CD4-positive, alpha-beta T cell (primary cell): ENCODE measurements at regions not wholly inside any gene's neighbourhood (a gene's known extent, or its start where the extent isn't known, plus 50 kb on each side); places are given as distances from the start of the nearest gene placed in this dataset.

Source experiments
- ATAC-seq: fragments of 200-7000 bp; cut with Tn5 transposase; one replicate; pipeline ENCODE4 v1.10.0; 2022; ENCODE audit warnings: mild to moderate bottlenecking; ENCODE audit not compliant: poor library complexity
- CTCF ChIA-PET: fragments of 350-600 bp; sonication (Branson Sonifier 250); formaldehyde crosslinking; loops from one replicate; lab custom pipeline; 2021; ENCODE audit warnings: antibody characterized with exemption, inconsistent platforms; lab: Charles Lee
- POLR2A ChIA-PET: fragments of 350-600 bp; sonication (Branson Sonifier 250); formaldehyde crosslinking; loops from one replicate; lab custom pipeline; 2021; ENCODE audit warnings: antibody characterized with exemption, inconsistent platforms; lab: Charles Lee
- DNase-seq, 14 experiments: peaks; one replicate each; pipeline ENCODE4 v3.0.0-alpha.2; 2013 to 2020; ENCODE audit warnings: mixed read lengths in 2 of 14
- H3K27ac ChIP-seq, 2 donors: one replicate each; pipeline versions ENCODE4 v1.5.1 to v1.7.0; 2013; ENCODE audit warnings: low read length in 2 of 2, low read depth in 1 of 2, mild to moderate bottlenecking in 1 of 2
- H3K27me3 ChIP-seq, 2 experiments: 1 replicate in 1 of 2; 2 replicates in 1 of 2; pipeline versions ENCODE4 v1.6.1 to v1.7.0; 2013; ENCODE audit warnings: low read length in 2 of 2, control low read depth in 1 of 2, mild to moderate bottlenecking in 1 of 2, moderate library complexity in 1 of 2; ENCODE audit not compliant: insufficient read depth in 2 of 2, control insufficient read depth in 1 of 2
- H3K36me3 ChIP-seq: one replicate; pipeline ENCODE4 v1.6.1; 2013; ENCODE audit warnings: low read length, control low read depth; ENCODE audit not compliant: insufficient read depth
- H3K4me1 ChIP-seq: one replicate; pipeline ENCODE4 v1.6.1; 2013; ENCODE audit warnings: low read length, control low read depth; ENCODE audit not compliant: insufficient read depth
- H3K4me3 ChIP-seq: one replicate; pipeline ENCODE4 v1.5.1; 2013; ENCODE audit warnings: mild to moderate bottlenecking, low read length, moderate library complexity
- H3K9me3 ChIP-seq, 2 experiments: 1 replicate in 1 of 2; 2 replicates in 1 of 2; pipeline versions ENCODE4 v1.6.1 to v1.7.0; 2013; ENCODE audit warnings: low read length in 2 of 2, mild to moderate bottlenecking in 2 of 2, control low read depth in 1 of 2, moderate library complexity in 1 of 2; ENCODE audit not compliant: control insufficient read depth in 1 of 2, insufficient read depth in 1 of 2
- H3K27ac Mint-ChIP-seq: one replicate; pipeline ENCODE4 v1.8.0; 2020; ENCODE audit warnings: mixed read lengths
- H3K27me3 Mint-ChIP-seq: one replicate; pipeline ENCODE4 v1.8.0; 2021; ENCODE audit warnings: mixed read lengths
- H3K36me3 Mint-ChIP-seq: one replicate; pipeline ENCODE4 v1.8.0; 2021; ENCODE audit warnings: low read depth, mixed read lengths
- H3K4me1 Mint-ChIP-seq: one replicate; pipeline ENCODE4 v1.8.0; 2021; ENCODE audit warnings: low read depth, mixed read lengths
- H3K4me3 Mint-ChIP-seq: one replicate; pipeline ENCODE4 v1.8.0; 2020; ENCODE audit warnings: mild to moderate bottlenecking, mixed read lengths
- H3K9me3 Mint-ChIP-seq: one replicate; pipeline ENCODE4 v1.8.0; 2020; ENCODE audit warnings: mixed read lengths
- intact Hi-C, 2 experiments: fragments of 100-400 bp; cut with DNase I in 1 of 2; cut with micrococcal nuclease in 1 of 2; formaldehyde crosslinking; loops; one replicate each; pipeline versions ENCODE4 v1.15.1 to v1.9.0; 2023 to 2025; cut with DNase I, micrococcal nuclease
- TF ChIP-seq, protein P1 (sequence below): fragments of 200-600 bp; IDR thresholded peaks from one replicate; pipeline ENCODE4 v1.8.0; 2022; ENCODE audit warnings: antibody characterized with exemption, mild to moderate bottlenecking

DNA sequence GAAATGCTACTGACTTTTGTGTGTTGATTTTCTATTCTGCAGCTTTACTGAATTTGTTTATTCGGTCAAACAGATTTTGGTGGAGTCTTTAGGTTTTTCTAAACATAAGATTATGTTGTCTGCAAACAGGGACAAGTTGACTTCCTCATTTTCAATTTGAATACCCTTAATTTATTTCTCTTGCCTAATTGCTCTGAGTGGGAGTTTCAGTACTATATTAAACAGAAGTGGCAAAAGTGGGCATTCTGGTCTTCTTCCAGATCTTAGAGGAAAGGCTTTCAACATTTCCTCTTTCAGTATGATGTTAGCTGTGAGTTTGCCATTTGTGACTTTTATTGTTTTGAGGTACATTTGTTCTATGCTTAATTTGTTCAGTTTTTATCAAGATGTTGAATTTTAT is 268.5 kb downstream of the WNT5A start:
- H3K36me3 ChIP-seq, result no peaks in the 10 kb centered on the region
- H3K4me3 Mint-ChIP-seq, result no peak overlapping the region
- DNase-seq (no peak), ATAC-seq (no peak)
- no peak overlapping the region for H3K4me3 ChIP-seq
- no peaks in the 10 kb centered on the region for H3K9me3 ChIP-seq
- no peaks in the 10 kb centered on the region for H3K27me3 Mint-ChIP-seq
- no peak overlapping the region for H3K27ac ChIP-seq
- intact Hi-C loops, result no loop called here
- no peaks in the 10 kb centered on the region for H3K4me1 ChIP-seq
- no peaks in the 10 kb centered on the region for H3K27me3 ChIP-seq
- no peak overlapping the region for H3K27ac Mint-ChIP-seq
- TF ChIP-seq, protein P1, sequence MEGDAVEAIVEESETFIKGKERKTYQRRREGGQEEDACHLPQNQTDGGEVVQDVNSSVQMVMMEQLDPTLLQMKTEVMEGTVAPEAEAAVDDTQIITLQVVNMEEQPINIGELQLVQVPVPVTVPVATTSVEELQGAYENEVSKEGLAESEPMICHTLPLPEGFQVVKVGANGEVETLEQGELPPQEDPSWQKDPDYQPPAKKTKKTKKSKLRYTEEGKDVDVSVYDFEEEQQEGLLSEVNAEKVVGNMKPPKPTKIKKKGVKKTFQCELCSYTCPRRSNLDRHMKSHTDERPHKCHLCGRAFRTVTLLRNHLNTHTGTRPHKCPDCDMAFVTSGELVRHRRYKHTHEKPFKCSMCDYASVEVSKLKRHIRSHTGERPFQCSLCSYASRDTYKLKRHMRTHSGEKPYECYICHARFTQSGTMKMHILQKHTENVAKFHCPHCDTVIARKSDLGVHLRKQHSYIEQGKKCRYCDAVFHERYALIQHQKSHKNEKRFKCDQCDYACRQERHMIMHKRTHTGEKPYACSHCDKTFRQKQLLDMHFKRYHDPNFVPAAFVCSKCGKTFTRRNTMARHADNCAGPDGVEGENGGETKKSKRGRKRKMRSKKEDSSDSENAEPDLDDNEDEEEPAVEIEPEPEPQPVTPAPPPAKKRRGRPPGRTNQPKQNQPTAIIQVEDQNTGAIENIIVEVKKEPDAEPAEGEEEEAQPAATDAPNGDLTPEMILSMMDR, result no peak
- no peaks in the 10 kb centered on the region for H3K4me1 Mint-ChIP-seq
- ChIA-PET POLR2A (no interaction called here), CTCF (no interaction called here)
- H3K9me3 Mint-ChIP-seq, result peaks cover 11% of the 10 kb centered on the region
- no peaks in the 10 kb centered on the region for H3K36me3 Mint-ChIP-seq

DNA sequence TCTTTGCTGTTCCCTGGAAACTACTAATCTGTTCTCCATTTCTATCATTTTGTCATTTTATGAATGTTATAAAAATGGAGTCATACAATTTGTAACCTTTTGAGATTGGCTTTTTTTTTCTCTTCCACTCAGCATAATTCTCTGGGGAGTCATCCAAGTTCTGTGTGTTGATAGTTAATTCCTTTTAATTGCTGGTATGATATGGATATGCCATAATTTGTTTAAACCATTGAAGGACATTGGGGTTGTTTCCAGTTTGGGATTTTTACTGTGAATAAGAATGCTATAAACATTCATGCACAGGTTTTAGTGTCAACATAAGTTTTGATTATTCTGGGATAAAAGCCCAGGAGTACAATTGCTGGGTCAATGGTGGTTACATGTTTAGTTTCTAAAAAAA is 279.4 kb downstream of the WNT5A start:
- H3K27me3 ChIP-seq, result no peaks in the 10 kb centered on the region
- ChIA-PET POLR2A (no interaction called here), CTCF (no interaction called here)
- Mint-ChIP-seq H3K4me3 (no peak overlapping the region), H3K27ac (no peak overlapping the region), H3K4me1 (no peaks in the 10 kb centered on the region), H3K36me3 (no peaks in the 10 kb centered on the region), H3K9me3 (peaks cover 2% of the 10 kb centered on the region), H3K27me3 (no peaks in the 10 kb centered on the region)
- DNase-seq (no peak), ATAC-seq (no peak)
- H3K27ac ChIP-seq, result no peak overlapping the region
- intact Hi-C loops, result no loop called here
- H3K36me3 ChIP-seq, result no peaks in the 10 kb centered on the region
- H3K4me1 ChIP-seq, result no peaks in the 10 kb centered on the region
- H3K9me3 ChIP-seq, result peaks cover 0 to 10% of the 10 kb centered on the region in 2 experiments
- H3K4me3 ChIP-seq, result no peak overlapping the region
- TF ChIP-seq, protein P1, result no peak

DNA sequence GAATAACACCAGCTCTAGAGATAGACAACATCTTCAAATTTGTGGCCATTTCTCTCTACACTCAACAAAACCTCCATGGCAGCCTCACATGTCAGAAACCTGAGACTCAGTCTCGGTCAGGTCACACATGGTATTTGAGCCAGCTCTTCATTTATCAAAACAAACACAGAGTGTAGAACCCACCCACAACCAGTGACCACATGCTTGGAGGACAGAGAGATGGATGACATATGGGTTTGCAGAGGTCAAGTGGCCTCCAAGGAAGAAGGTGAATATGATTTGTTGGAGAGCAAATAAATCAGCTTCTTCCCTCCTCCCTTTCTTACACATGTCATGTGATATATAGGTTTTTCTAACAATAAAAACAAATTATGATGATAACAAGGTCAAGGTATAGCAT is 278.1 kb upstream of the LRTM1 start:
- intact Hi-C loops, result no loop called here
- ChIA-PET POLR2A (no interaction called here), CTCF (no interaction called here)
- Mint-ChIP-seq H3K4me1 (no peaks in the 10 kb centered on the region), H3K36me3 (no peaks in the 10 kb centered on the region), H3K9me3 (peaks cover 2% of the 10 kb centered on the region), H3K4me3 (no peak overlapping the region), H3K27me3 (no peaks in the 10 kb centered on the region), H3K27ac (no peak overlapping the region)
- H3K4me1 ChIP-seq, result no peaks in the 10 kb centered on the region
- H3K27ac ChIP-seq, result no peak overlapping the region
- no peaks in the 10 kb centered on the region for H3K36me3 ChIP-seq
- H3K27me3 ChIP-seq, result no peaks in the 10 kb centered on the region
- DNase-seq (no peak), ATAC-seq (no peak)
- H3K9me3 ChIP-seq, result peaks cover 0 to 10% of the 10 kb centered on the region in 2 experiments
- H3K4me3 ChIP-seq, result no peak overlapping the region
- TF ChIP-seq, protein P1, result no peak
